Embryonic facial prominence (tissue), 1 donor: ENCODE measurements at regions not wholly inside any gene's neighbourhood (a gene's known extent, or its start where the extent isn't known, plus 50 kb on each side); places are given as distances from the start of the nearest gene placed in this dataset.

Experiments
- DNase-seq: peaks from one replicate; pipeline ENCODE4 v3.0.0-alpha.2; 2016; ENCODE audit errors: extremely low spot score

DNA sequence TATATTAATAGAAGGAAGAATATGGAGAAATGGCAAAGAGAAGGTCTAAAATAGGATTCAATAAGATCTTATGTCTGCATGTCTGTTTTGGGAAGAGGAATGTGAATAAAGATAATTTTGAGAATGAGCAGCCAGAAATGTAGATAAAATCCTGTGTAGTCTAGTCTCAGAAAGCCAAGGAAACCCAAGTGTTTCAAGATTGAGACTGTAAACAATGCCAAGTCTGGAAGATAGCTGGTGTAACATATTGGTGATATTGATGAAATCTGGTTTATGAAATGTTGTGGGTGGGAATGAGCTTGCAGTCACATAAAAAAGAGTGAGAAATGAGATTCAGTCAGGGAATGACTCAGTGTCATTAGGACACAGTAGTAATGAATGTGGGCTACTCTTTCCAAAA lies 1180.3 kb upstream of the PCDH20 start:
- DNase-seq, result no peak

- DNase-seq, result no peak
These were observed 1178.2 kb upstream of the PCDH20 start for GRCh38 chr13:62593804-62594203.

- no peak for DNase-seq
These were observed 1167.8 kb upstream of the PCDH20 start for GRCh38 chr13:62583466-62583865.

DNA sequence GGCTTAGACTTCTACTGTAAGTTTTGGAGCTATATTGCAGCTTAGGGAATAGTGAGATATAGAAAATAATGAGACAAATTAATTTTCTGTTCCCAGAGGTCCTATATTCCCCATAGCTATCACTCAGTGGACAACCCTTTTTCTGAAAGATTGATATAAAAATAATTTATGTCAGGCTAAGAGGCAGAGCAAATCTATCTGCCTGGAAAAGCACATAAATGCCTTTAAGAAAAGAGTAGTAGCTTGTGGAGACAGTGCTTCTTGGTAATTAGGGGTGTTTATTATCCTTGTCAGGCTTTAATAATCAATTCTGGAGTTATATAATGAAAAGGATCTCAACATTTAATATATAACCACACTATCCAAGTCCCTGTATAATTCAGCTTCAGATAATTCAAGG lies 1162.8 kb upstream of the PCDH20 start:
- DNase-seq, result no peak

- DNase-seq, result no peak
These were observed 1149.1 kb upstream of the PCDH20 start for GRCh38 chr13:62564770-62565169.

- no peak for DNase-seq
These were observed 1147.6 kb upstream of the PCDH20 start for GRCh38 chr13:62563251-62563650.

DNA sequence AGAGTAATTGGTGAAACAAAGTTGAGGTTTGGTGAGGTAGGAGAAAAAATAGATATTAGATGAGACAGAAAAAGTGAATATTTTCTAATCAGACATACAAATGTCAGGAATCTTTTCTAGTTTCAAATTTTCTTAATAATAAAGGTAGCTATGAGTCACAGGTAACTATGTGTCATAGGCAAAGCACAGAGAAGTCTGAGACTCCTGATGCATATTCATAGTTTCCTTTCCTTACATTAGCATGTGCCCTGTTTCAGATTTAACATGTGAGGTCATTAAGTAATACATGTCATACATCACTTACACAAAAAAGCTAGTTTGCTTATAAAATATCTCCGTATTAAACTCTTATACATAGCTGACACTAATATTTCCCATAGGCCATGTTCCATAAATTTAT lies 1141.3 kb upstream of the PCDH20 start:
- DNase-seq, result no peak

GRCh38 chr13:62551588-62551987 lies 1135.9 kb upstream of the PCDH20 start:
- DNase-seq, result no peak

- no peak for DNase-seq
These were observed 1129.3 kb upstream of the PCDH20 start for GRCh38 chr13:62544928-62545327.

- no peak for DNase-seq
These were observed 1121.9 kb upstream of the PCDH20 start for GRCh38 chr13:62537593-62537992.

DNA sequence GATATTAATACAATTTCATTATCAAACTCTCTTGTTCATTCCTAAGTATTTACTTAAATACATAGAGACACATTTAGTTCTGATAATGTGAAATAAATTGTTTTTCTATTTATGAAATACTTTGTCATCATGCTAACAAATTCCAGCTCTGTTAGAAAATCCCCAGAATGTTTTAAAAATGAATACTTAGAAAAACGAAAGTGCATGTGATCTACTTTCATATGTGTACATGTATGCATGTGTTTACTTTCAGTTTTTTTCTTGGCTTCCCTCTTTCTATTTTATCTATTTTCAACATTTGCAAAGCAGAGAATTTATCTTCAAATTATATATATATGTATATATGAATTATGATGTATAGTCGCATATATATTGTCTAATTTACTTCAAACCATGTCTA lies 1110.0 kb upstream of the PCDH20 start:
- no peak for DNase-seq

DNA sequence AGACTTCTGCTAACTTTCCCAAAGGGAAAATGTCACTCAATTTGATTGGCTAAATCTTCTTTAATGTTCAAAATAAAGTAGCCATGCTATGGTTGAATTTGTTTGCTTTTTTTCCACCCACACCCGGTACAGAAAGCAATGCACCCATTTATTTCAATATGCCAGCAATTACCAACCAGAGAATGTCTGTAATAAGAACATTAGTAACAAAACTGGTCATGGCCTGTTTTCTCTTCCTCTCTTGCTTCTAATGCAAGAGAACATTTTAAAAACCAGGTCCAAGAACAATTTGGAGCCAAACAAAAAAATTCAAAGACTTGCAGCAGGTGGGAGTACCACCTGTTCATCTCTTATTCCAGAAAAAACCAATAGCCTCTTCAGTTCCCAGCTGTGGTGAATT lies 1108.8 kb upstream of the PCDH20 start:
- DNase-seq, result no peak

GRCh38 chr13:62524061-62524460 lies 1108.4 kb upstream of the PCDH20 start:
- DNase-seq, result no peak

DNA sequence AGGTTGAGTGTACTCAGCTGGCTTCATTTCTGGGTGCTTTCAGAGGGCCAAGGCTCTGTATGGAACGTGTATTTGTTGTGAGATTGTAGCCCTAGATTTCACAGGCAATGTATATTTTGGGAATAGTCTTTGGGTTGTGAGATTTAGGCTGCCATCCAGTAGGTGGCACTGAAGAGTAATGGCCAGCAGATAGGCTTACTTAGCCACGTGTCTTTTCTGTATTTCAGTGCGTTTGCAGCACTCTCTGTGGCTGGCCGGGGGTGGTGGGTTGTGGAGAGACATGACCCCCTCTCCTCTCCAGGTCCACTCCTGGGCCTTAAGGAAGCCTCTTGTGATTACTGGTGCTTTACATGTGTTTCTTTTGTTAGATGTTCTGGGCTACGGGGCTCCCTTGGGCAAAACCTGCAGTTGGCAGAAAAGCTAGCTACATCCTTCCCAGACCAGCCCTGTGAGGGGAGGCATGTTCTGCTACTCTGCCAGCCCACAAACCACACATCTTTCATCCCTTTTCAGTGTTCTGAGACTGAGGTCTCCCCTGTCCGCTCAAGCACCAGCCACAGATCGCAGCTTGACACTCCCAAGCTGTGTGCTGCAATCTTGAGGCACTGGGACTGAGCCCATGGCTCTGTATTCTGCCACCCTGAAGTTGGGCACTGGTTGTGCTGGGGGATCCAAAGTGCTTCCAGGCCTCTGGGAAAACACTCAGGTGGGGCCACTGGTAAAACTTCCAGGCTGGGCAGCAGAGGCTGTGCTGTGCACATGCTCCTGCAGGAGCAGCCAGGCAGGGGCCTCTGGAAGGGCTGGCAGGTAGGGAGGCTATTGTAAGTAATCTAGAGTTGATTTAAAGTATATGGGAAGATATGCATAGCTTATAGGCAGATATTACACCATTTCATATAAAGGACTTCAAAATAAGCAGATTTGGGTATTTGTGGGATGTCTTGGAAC lies 1096.8 kb upstream of the PCDH20 start:
- DNase-seq, result no peak

GRCh38 chr13:62510906-62511655 lies 1095.4 kb upstream of the PCDH20 start:
- no peak for DNase-seq

GRCh38 chr13:62502588-62502987 lies 1086.9 kb upstream of the PCDH20 start:
- DNase-seq, result no peak

GRCh38 chr13:62489731-62490130 lies 1074.1 kb upstream of the PCDH20 start:
- no peak for DNase-seq

- DNase-seq, result no peak
These were observed 1068.1 kb upstream of the PCDH20 start for GRCh38 chr13:62483774-62484173.

DNA sequence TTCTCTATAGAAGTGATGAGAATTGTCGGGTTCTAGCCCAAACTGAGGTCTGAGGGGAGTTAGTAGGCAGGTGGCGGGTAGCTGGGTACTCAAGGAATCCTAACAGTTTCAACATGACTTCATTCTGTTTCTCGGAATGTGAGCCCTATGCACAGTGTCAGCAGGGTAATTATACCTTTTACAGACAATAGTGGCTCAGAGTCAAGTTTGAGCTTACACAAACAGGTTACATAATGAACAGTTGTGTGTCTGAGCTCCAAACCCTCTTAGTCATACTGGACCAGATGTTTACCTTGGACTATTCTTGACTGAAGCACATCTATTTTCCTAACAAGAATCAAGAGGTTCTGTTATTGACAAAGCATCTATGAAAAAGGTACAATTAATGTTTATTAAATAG lies 1066.7 kb upstream of the PCDH20 start:
- no peak for DNase-seq

GRCh38 chr13:62473944-62474237 lies 1058.2 kb upstream of the PCDH20 start:
- no peak for DNase-seq

- no peak for DNase-seq
These were observed 1057.7 kb upstream of the PCDH20 start for GRCh38 chr13:62473190-62473943.

GRCh38 chr13:62453761-62454160 lies 1038.1 kb upstream of the PCDH20 start:
- DNase-seq, result no peak
